GM23338 (cell line): ENCODE measurements at regions not wholly inside any gene's neighbourhood (a gene's known extent, or its start where the extent isn't known, plus 50 kb on each side); places are given as distances from the start of the nearest gene placed in this dataset.

Experiments
- ATAC-seq: fragments of 200-7000 bp; cut with Tn5 transposase; 3 replicates; pipeline ENCODE4 v1.9.1; 2020
- DNase-seq: peaks from one replicate; pipeline ENCODE4 v3.0.0-alpha.2; 2015; ENCODE audit warnings: low spot score
- H2AFZ ChIP-seq: fragments of 200-600 bp; sonication (generic); 2 replicates; pipeline ENCODE4 v1.8.0; 2016; ENCODE audit warnings: antibody characterized with exemption, mild to moderate bottlenecking, moderate library complexity
- H3F3A ChIP-seq: fragments of 200-600 bp; sonication (generic); replicated peaks from 2 replicates; pipeline ENCODE4 v1.8.0; 2017; ENCODE audit warnings: antibody characterized with exemption, mixed run types, low read depth
- H3K27ac ChIP-seq: fragments of 200-600 bp; sonication (generic); 2 replicates; pipeline ENCODE4 v1.6.1; 2016; ENCODE audit warnings: low read depth
- H3K27me3 ChIP-seq: fragments of 200-600 bp; sonication (generic); 2 replicates; pipeline ENCODE4 v1.8.0; 2016; ENCODE audit warnings: mild to moderate bottlenecking, mixed run types, moderate library complexity; ENCODE audit not compliant: insufficient read depth
- H3K36me3 ChIP-seq: fragments of 200-600 bp; sonication (generic); 2 replicates; pipeline ENCODE4 v1.8.0; 2016; ENCODE audit warnings: mild to moderate bottlenecking; ENCODE audit not compliant: insufficient read depth
- H3K4me1 ChIP-seq: fragments of 200-600 bp; sonication (generic); 2 replicates; pipeline ENCODE4 v1.8.0; 2016; ENCODE audit warnings: mild to moderate bottlenecking, moderate library complexity; ENCODE audit not compliant: insufficient read depth
- H3K4me2 ChIP-seq: fragments of 200-600 bp; sonication (generic); 2 replicates; pipeline ENCODE4 v1.7.1; 2017; ENCODE audit warnings: mixed run types
- H3K4me3 ChIP-seq: fragments of 200-600 bp; sonication (generic); 2 replicates; pipeline ENCODE4 v1.6.1; 2016; ENCODE audit warnings: mixed run types
- H3K79me2 ChIP-seq: fragments of 200-600 bp; sonication (generic); replicated peaks from 2 replicates; pipeline ENCODE4 v1.8.0; 2017; ENCODE audit warnings: mild to moderate bottlenecking; ENCODE audit not compliant: insufficient read depth
- H3K9me2 ChIP-seq: fragments of 200-600 bp; sonication (generic); 2 replicates; pipeline ENCODE4 v1.8.0; 2017; ENCODE audit not compliant: insufficient read depth
- H4K20me1 ChIP-seq: fragments of 200-600 bp; sonication (generic); replicated peaks from 2 replicates; pipeline ENCODE4 v1.8.0; 2017; ENCODE audit warnings: mild to moderate bottlenecking; ENCODE audit not compliant: insufficient read depth
- H3K27ac Mint-ChIP-seq: 2 replicates; pipeline ENCODE4 v1.8.0; 2020; ENCODE audit warnings: inconsistent platforms, mild to moderate bottlenecking, moderate library complexity, mixed read lengths
- H3K27me3 Mint-ChIP-seq: 3 replicates; pipeline ENCODE4 v1.8.0; 2022; ENCODE audit warnings: low read depth, mild to moderate bottlenecking, moderate library complexity, mixed read lengths, inconsistent platforms; ENCODE audit not compliant: insufficient read depth, poor library complexity
- H3K36me3 Mint-ChIP-seq: 3 replicates; pipeline ENCODE4 v1.8.0; 2021; ENCODE audit warnings: low read depth, mild to moderate bottlenecking, inconsistent platforms, moderate library complexity, mixed read lengths
- H3K4me1 Mint-ChIP-seq: 3 replicates; pipeline ENCODE4 v1.8.0; 2020; ENCODE audit warnings: mild to moderate bottlenecking, inconsistent platforms, mixed read lengths
- H3K4me3 Mint-ChIP-seq: 3 replicates; pipeline ENCODE4 v1.8.0; 2021; ENCODE audit warnings: moderate library complexity, mild to moderate bottlenecking, inconsistent platforms, mixed read lengths
- H3K9me3 Mint-ChIP-seq: 3 replicates; pipeline ENCODE4 v1.8.0; 2020; ENCODE audit warnings: moderate library complexity, mild to moderate bottlenecking, inconsistent platforms, mixed read lengths
- CREB1 ChIP-seq: fragments of 250-450 bp; sonication (Bioruptor Pico); IDR thresholded peaks from 2 replicates; pipeline ENCODE4 v1.5.0; 2020; ENCODE audit warnings: low read depth, mild to moderate bottlenecking, moderate library complexity
- CTCF ChIP-seq, 2 experiments: fragments of 200-600 bp in 1 of 2; sonication (generic) in 1 of 2; conservative IDR thresholded peaks; 2 replicates each; pipeline versions ENCODE4 v1.5.1 to v1.6.1; 2016 to 2017; ENCODE audit warnings: antibody characterized with exemption in 2 of 2, low read depth in 2 of 2, mild to moderate bottlenecking in 2 of 2, moderate library complexity in 1 of 2
- EZH2 ChIP-seq: fragments of 200-600 bp; sonication (generic); IDR thresholded peaks from one replicate; pipeline ENCODE4 v1.8.0; 2017; ENCODE audit warnings: antibody characterized with exemption, mild to moderate bottlenecking, low read depth; ENCODE audit not compliant: unreplicated experiment
- EZH2phosphoT487 ChIP-seq: fragments of 200-600 bp; sonication (generic); IDR thresholded peaks from one replicate; pipeline ENCODE4 v1.8.1; 2018; ENCODE audit warnings: antibody characterized with exemption; ENCODE audit not compliant: unreplicated experiment
- JUNB ChIP-seq: IDR thresholded peaks from one replicate; pipeline ENCODE4 v1.6.1; 2016; ENCODE audit warnings: antibody characterized with exemption; ENCODE audit not compliant: unreplicated experiment
- NANOG ChIP-seq: IDR thresholded peaks from 2 replicates; pipeline ENCODE4 v1.6.1; 2016; ENCODE audit warnings: antibody characterized with exemption, borderline replicate concordance
- POLR2AphosphoS5 ChIP-seq: IDR thresholded peaks from 2 replicates; pipeline ENCODE4 v1.6.1; 2016; ENCODE audit warnings: antibody characterized with exemption, low read depth
- ZNF114 ChIP-seq: fragments of 250-450 bp; sonication (Bioruptor Pico); IDR thresholded peaks from 2 replicates; pipeline ENCODE4 v1.5.0; 2020; ENCODE audit warnings: mild to moderate bottlenecking, moderate library complexity
- ZNF331 ChIP-seq: fragments of 250-450 bp; sonication (Bioruptor Pico); IDR thresholded peaks from 2 replicates; pipeline ENCODE4 v1.5.0; 2020; ENCODE audit warnings: low read depth, mild to moderate bottlenecking, moderate library complexity
- ZNF462 ChIP-seq: fragments of 250-450 bp; sonication (Bioruptor Pico); IDR thresholded peaks from 2 replicates; pipeline ENCODE4 v1.5.0; 2020; ENCODE audit warnings: mild to moderate bottlenecking, moderate library complexity
- TF ChIP-seq, protein P1 (sequence below): IDR thresholded peaks from one replicate; pipeline ENCODE4 v1.6.1; 2018; ENCODE audit warnings: antibody characterized with exemption; ENCODE audit not compliant: unreplicated experiment
- TF ChIP-seq, protein P2 (sequence below): IDR thresholded peaks from 2 replicates; pipeline ENCODE4 v1.6.1; 2016; ENCODE audit warnings: antibody characterized with exemption

DNA sequence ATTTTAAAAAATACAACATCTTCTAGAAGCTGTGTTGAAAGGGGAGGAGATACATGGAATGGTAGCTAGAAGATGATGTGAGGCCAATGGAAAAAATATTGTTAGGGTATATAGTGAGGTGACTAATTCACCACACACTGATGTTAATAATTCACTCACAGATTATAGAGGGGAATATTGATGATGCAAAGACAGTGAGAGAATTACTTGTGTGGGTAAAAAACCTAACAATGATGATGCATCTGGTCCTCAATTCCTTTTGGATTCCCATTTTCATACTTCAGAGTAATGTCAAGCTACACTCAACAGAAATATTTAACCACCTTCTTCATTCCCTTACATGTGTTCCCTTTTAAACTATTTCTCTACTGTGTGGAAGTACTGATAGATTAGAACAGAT lies 169.5 kb upstream of the DPYD start (continued):
- no peak for TF ChIP-seq NANOG
- TF ChIP-seq ZNF114 (CRISPR knock-in tag) = no peak
- no peak for TF ChIP-seq ZNF331 (CRISPR knock-in tag)
- TF ChIP-seq CREB1 (CRISPR knock-in tag) = no peak
- no peak for TF ChIP-seq EZH2
- TF ChIP-seq EZH2phosphoT487 = no peak
- TF ChIP-seq, protein P1, sequence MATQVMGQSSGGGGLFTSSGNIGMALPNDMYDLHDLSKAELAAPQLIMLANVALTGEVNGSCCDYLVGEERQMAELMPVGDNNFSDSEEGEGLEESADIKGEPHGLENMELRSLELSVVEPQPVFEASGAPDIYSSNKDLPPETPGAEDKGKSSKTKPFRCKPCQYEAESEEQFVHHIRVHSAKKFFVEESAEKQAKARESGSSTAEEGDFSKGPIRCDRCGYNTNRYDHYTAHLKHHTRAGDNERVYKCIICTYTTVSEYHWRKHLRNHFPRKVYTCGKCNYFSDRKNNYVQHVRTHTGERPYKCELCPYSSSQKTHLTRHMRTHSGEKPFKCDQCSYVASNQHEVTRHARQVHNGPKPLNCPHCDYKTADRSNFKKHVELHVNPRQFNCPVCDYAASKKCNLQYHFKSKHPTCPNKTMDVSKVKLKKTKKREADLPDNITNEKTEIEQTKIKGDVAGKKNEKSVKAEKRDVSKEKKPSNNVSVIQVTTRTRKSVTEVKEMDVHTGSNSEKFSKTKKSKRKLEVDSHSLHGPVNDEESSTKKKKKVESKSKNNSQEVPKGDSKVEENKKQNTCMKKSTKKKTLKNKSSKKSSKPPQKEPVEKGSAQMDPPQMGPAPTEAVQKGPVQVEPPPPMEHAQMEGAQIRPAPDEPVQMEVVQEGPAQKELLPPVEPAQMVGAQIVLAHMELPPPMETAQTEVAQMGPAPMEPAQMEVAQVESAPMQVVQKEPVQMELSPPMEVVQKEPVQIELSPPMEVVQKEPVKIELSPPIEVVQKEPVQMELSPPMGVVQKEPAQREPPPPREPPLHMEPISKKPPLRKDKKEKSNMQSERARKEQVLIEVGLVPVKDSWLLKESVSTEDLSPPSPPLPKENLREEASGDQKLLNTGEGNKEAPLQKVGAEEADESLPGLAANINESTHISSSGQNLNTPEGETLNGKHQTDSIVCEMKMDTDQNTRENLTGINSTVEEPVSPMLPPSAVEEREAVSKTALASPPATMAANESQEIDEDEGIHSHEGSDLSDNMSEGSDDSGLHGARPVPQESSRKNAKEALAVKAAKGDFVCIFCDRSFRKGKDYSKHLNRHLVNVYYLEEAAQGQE = no peak
- TF ChIP-seq, protein P2, sequence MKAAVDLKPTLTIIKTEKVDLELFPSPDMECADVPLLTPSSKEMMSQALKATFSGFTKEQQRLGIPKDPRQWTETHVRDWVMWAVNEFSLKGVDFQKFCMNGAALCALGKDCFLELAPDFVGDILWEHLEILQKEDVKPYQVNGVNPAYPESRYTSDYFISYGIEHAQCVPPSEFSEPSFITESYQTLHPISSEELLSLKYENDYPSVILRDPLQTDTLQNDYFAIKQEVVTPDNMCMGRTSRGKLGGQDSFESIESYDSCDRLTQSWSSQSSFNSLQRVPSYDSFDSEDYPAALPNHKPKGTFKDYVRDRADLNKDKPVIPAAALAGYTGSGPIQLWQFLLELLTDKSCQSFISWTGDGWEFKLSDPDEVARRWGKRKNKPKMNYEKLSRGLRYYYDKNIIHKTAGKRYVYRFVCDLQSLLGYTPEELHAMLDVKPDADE = no peak
- no peak for TF ChIP-seq JUNB
- TF ChIP-seq CTCF (conservative IDR thresholded peaks at IDR 0.05; ENCODE audit: low read depth in 2 of 2) = no peak

GRCh38 chr1:98088381-98088780 lies 167.5 kb upstream of the DPYD start:
- H3K4me3 ChIP-seq = no peak overlapping the region
- no peak overlapping the region for H2AFZ ChIP-seq
- H3K36me3 Mint-ChIP-seq = no peaks in the 10 kb centered on the region
- H4K20me1 ChIP-seq = no peaks in the 10 kb centered on the region
- H3F3A ChIP-seq = no peaks in the 10 kb centered on the region
- DNase-seq = no peak
- H3K36me3 ChIP-seq = no peaks in the 10 kb centered on the region
- H3K4me3 Mint-ChIP-seq = no peak overlapping the region
- no peaks in the 10 kb centered on the region for H3K27me3 ChIP-seq
- no peak for ATAC-seq
- H3K9me3 Mint-ChIP-seq = no peaks in the 10 kb centered on the region
- no peaks in the 10 kb centered on the region for H3K9me2 ChIP-seq
- H3K27ac ChIP-seq = no peak overlapping the region
- peaks cover 17% of the 10 kb centered on the region; the same call in 1 of the 2 replicates for H3K4me1 ChIP-seq
- peaks cover 27% of the 10 kb centered on the region for H3K4me1 Mint-ChIP-seq
- no peak overlapping the region for H3K27ac Mint-ChIP-seq
- no peak overlapping the region for H3K4me2 ChIP-seq
- H3K79me2 ChIP-seq = no peaks in the 10 kb centered on the region
- H3K27me3 Mint-ChIP-seq = peaks cover 1% of the 10 kb centered on the region
- TF ChIP-seq POLR2AphosphoS5 (no peak), JUNB (no peak), ZNF331 (CRISPR knock-in tag) (no peak), ZNF462 (CRISPR knock-in tag) (no peak)
